OCI-LY7 (cell line): ENCODE measurements at regions not wholly inside any gene's neighbourhood (a gene's known extent, or its start where the extent isn't known, plus 50 kb on each side); places are given as distances from the start of the nearest gene placed in this dataset.
A peak's percentile ranks its signal among the peaks of the same experiment; 100 is the strongest.

Source experiments
- BruUV-seq: library from RNA; stranded (reverse); fragments of 400-500 nt; replicated peaks from 2 replicates; lab custom pipeline; 2021; lab: Mats Ljungman, UMichigan
- CTCF ChIA-PET: fragments of 300-600 bp; sonication (Branson Sonifier 250); formaldehyde crosslinking; loops from one replicate; lab custom pipeline; 2022; ENCODE audit warnings: antibody characterized with exemption; ENCODE audit not compliant: unreplicated experiment; lab: Charles Lee
- POLR2A ChIA-PET: fragments of 300-600 bp; sonication (Branson Sonifier 250); formaldehyde crosslinking; loops from one replicate; lab custom pipeline; 2022; ENCODE audit warnings: antibody characterized with exemption; lab: Charles Lee
- DNase-seq: peaks from one replicate; pipeline ENCODE4 v3.0.0-alpha.2; 2015; ENCODE audit warnings: low spot score
- H2AFZ ChIP-seq: fragments of 200-600 bp; sonication (generic), shearing (Covaris generic); 2 replicates; pipeline ENCODE4 v1.6.1; 2014; ENCODE audit warnings: mild to moderate bottlenecking, antibody characterized with exemption, low read length, moderate library complexity
- H3K27ac ChIP-seq: fragments of 200-600 bp; sonication (generic); 2 replicates; pipeline ENCODE4 v1.5.1; 2014; ENCODE audit warnings: mixed run types, low read depth, mild to moderate bottlenecking, moderate library complexity, low read length, inconsistent platforms; ENCODE audit not compliant: poor library complexity, severe bottlenecking
- H3K36me3 ChIP-seq: fragments of 200-600 bp; sonication (generic); 2 replicates; pipeline ENCODE4 v1.6.1; 2014; ENCODE audit warnings: mild to moderate bottlenecking, antibody characterized with exemption, low read length, moderate library complexity, mixed read lengths; ENCODE audit not compliant: insufficient read depth
- H3K4me1 ChIP-seq: fragments of 200-600 bp; sonication (generic); 2 replicates; pipeline ENCODE4 v1.5.1; 2014; ENCODE audit warnings: mild to moderate bottlenecking, low read length; ENCODE audit not compliant: insufficient read depth, poor library complexity, severe bottlenecking
- H3K4me2 ChIP-seq: fragments of 200-600 bp; sonication (generic); 2 replicates; pipeline ENCODE4 v1.6.1; 2014; ENCODE audit warnings: mild to moderate bottlenecking, low read length
- H3K4me3 ChIP-seq: fragments of 200-600 bp; sonication (generic); 2 replicates; pipeline ENCODE4 v1.5.1; 2014; ENCODE audit warnings: mild to moderate bottlenecking, low read depth, low read length; ENCODE audit not compliant: poor library complexity, severe bottlenecking
- H3K79me2 ChIP-seq: fragments of 200-600 bp; sonication (generic); 2 replicates; pipeline ENCODE4 v1.6.1; 2016; ENCODE audit warnings: low read depth, mild to moderate bottlenecking, low read length, moderate library complexity, mixed read lengths; ENCODE audit not compliant: insufficient read depth
- H3K9me2 ChIP-seq: fragments of 200-600 bp; sonication (generic); 2 replicates; pipeline ENCODE4 v1.6.1; 2016; ENCODE audit warnings: mild to moderate bottlenecking, low read length, mixed read lengths; ENCODE audit not compliant: insufficient read depth
- H3K9me3 ChIP-seq: fragments of 200-600 bp; sonication (generic); 2 replicates; pipeline ENCODE4 v1.6.1; 2014; ENCODE audit warnings: mild to moderate bottlenecking, mixed run types, low read length, mixed read lengths
- H4K20me1 ChIP-seq: fragments of 200-600 bp; sonication (generic); 2 replicates; pipeline ENCODE4 v1.6.1; 2014; ENCODE audit warnings: mild to moderate bottlenecking, antibody characterized with exemption, low read length, moderate library complexity, mixed read lengths; ENCODE audit not compliant: insufficient read depth
- CTCF ChIP-seq: fragments of 200-600 bp; sonication (generic); conservative IDR thresholded peaks from 2 replicates; pipeline ENCODE4 v1.5.1; 2014; ENCODE audit warnings: mild to moderate bottlenecking, antibody characterized with exemption, low read length, moderate library complexity, mixed read lengths
- EZH2phosphoT487 ChIP-seq: fragments of 200-600 bp; sonication (generic); IDR thresholded peaks from 2 replicates; pipeline ENCODE4 v1.6.1; 2018; ENCODE audit warnings: low read depth, borderline replicate concordance, mild to moderate bottlenecking, mixed run types, antibody characterized with exemption, low read length, moderate library complexity, mixed read lengths
- intact Hi-C: fragments of 100-400 bp; cut with micrococcal nuclease; formaldehyde crosslinking; loops from one replicate; pipeline ENCODE4 v1.10.0; 2022; ENCODE audit not compliant: unreplicated experiment

- intact Hi-C loops = loop anchor here (5.0 kb wide), 1 partner anchor 962 kb away; no protein-coding TSS in a partner anchor
- no peaks in the 10 kb centered on the region for H3K36me3 ChIP-seq
- BruUV-seq = no TSS peak
- POLR2A ChIA-PET = no interaction called here
- no peaks in the 10 kb centered on the region for H3K9me3 ChIP-seq
- no peaks in the 10 kb centered on the region for H4K20me1 ChIP-seq
- peak overlapping the region; percentile 63; the same call in 1 of the 2 replicates for H2AFZ ChIP-seq
- H3K4me2 ChIP-seq = peak overlapping the region; percentile 67
- DNase-seq = peak; percentile 81
- TF ChIP-seq CTCF (peak; percentile 78), EZH2phosphoT487 (no peak)
- peak overlapping the region; percentile 45 for H3K4me3 ChIP-seq
- peaks cover 6% of the 10 kb centered on the region for H3K4me1 ChIP-seq
- H3K79me2 ChIP-seq = no peaks in the 10 kb centered on the region
- no peak overlapping the region for H3K27ac ChIP-seq
- CTCF ChIA-PET = interaction anchor here (1.1 kb wide), 1 partner anchor 963 kb away, joined by 3 read pairs; no protein-coding TSS in a partner anchor
- H3K9me2 ChIP-seq = no peaks in the 10 kb centered on the region
Observed at GRCh38 chr11:15650105-15650938, 535.6 kb downstream of the INSC start.

- no peaks in the 10 kb centered on the region for H3K9me2 ChIP-seq
- H3K36me3 ChIP-seq = no peaks in the 10 kb centered on the region
- H3K9me3 ChIP-seq = no peaks in the 10 kb centered on the region
- no peaks in the 10 kb centered on the region for H4K20me1 ChIP-seq
- no peak overlapping the region for H3K27ac ChIP-seq
- no peaks in the 10 kb centered on the region for H3K79me2 ChIP-seq
- TF ChIP-seq EZH2phosphoT487 = no peak
- TF ChIP-seq CTCF = no peak
- intact Hi-C loops = loop anchor here (5.0 kb wide), 1 partner anchor 961 kb away; no protein-coding TSS in a partner anchor
- peaks cover 6% of the 10 kb centered on the region for H3K4me1 ChIP-seq
- ChIA-PET POLR2A (interaction anchor here (0.7 kb wide), 1 partner anchor 71 kb away, joined by 3 read pairs; no protein-coding TSS in a partner anchor), CTCF (no interaction called here)
- DNase-seq = no peak
- BruUV-seq = no TSS peak
- no peak overlapping the region for H3K4me2 ChIP-seq
- no peak overlapping the region for H3K4me3 ChIP-seq
- no peak overlapping the region for H2AFZ ChIP-seq
Observed at GRCh38 chr11:15651033-15651432, 536.3 kb downstream of the INSC start.

- Histone ChIP-seq H3K36me3 (no peaks in the 10 kb centered on the region), H2AFZ (no peak overlapping the region), H4K20me1 (no peaks in the 10 kb centered on the region), H3K4me2 (no peak overlapping the region), H3K4me1 (peaks cover 6% of the 10 kb centered on the region), H3K79me2 (no peaks in the 10 kb centered on the region), H3K27ac (no peak overlapping the region), H3K4me3 (no peak overlapping the region), H3K9me3 (no peaks in the 10 kb centered on the region), H3K9me2 (no peaks in the 10 kb centered on the region)
- DNase-seq = no peak
- no peak for TF ChIP-seq CTCF
- TF ChIP-seq EZH2phosphoT487 = no peak
- CTCF ChIA-PET = no interaction called here
- intact Hi-C loops = loop anchor here (5.0 kb wide), 1 partner anchor 960 kb away; no protein-coding TSS in a partner anchor
- POLR2A ChIA-PET = interaction anchor here (0.7 kb wide), 1 partner anchor 71 kb away, joined by 3 read pairs; no protein-coding TSS in a partner anchor
- no TSS peak for BruUV-seq
Observed at GRCh38 chr11:15651816-15652215, 537.1 kb downstream of the INSC start.
